NCI-H345 (cell line): ENCODE measurements at regions not wholly inside any gene's neighbourhood (a gene's known extent, or its start where the extent isn't known, plus 50 kb on each side); places are given as distances from the start of the nearest gene placed in this dataset.
A peak's percentile ranks its signal among the peaks of the same experiment; 100 is the strongest.

Experiments
- DNase-seq: peaks from one replicate; lab custom pipeline; 2025; lab: John Stamatoyannopoulos, UW

GRCh38 chr19:28420811-28421550 is 792.0 kb downstream of the UQCRFS1 start:
- DNase-seq = no peak

DNA sequence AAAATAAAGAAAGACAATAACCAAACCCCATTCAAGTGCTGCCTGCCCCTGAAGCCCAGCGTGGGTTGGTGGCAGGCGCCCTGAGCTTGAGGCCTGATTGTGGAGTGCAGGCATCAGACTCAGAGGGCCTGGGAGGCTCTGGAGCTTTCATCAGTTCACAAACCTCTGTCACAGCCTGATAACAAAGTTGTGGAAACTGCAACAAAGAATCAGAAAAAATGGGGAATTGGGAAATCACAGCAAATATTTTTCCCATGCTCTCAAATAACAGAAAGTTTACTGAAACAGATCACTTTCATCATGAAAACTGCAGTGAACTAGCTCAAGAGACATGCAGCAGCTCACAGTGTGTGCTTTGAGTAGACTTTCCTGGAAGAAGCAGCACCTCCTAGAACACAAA is 793.6 kb downstream of the UQCRFS1 start:
- no peak for DNase-seq

GRCh38 chr19:28417361-28417760 is 795.6 kb downstream of the UQCRFS1 start:
- DNase-seq = no peak

DNA sequence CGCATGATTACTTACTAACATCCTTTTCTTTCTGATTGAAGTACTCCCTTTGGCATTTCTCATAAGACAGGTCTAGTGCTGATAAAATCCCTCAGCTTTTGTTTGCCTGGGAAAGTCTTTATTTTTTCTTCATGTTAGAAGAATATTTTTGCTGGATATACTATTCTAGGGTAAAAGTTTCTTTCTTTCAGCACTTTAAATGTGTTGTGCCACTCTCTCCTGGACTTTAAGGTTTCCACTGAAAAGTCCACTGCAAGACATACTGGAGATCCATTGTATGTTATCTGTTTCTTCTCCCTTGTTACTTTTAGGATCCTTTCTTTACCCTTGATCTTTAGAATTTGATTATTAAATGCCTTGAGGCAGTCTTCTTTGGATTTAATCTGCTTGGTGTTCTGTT is 796.7 kb downstream of the UQCRFS1 start:
- no peak for DNase-seq

DNA sequence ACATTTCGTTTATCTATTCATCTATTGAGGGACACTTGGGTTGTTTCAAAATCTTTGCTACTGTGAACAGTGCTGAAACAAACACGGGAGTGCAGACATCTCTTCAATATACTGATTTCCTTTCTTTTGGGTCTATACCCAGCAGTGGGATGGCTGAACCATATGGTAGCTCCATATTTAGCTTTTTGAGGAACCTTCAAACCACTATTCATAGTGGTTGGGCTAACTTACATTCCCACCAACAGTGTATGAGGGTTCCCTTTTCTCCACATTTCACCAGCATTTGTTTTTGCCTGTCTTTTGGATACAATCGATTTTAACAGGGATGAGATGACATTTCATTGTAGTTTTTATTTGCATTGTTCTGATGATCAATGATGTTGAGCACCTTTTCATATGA is 798.2 kb downstream of the UQCRFS1 start:
- no peak for DNase-seq

GRCh38 chr19:28409859-28410258 is 803.1 kb downstream of the UQCRFS1 start:
- DNase-seq = no peak

GRCh38 chr19:28406966-28407365 is 806.0 kb downstream of the UQCRFS1 start:
- no peak for DNase-seq

- peak; percentile 86 for DNase-seq
Measured at GRCh38 chr19:28405346-28405742, 807.6 kb downstream of the UQCRFS1 start.

DNA sequence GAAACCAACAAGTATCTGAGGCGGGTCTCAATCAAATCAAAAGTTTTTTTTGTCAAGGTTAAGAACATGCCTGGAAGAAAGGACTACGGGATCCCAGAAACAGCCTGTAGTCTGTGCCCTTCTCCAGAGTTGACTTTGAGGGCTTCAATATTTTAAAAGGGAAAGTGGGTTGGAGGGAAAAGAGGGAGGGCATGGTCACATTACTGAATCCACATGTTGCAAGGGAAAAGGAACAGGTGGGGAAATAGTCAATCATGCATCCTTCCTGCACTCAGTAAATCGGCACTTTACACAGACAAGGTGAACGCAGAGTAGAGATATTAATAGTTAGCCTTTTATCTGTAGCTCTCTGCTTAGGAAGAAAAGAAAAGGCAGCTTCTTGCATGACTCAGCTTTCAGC is 808.5 kb downstream of the UQCRFS1 start:
- peak; percentile 26 for DNase-seq

DNA sequence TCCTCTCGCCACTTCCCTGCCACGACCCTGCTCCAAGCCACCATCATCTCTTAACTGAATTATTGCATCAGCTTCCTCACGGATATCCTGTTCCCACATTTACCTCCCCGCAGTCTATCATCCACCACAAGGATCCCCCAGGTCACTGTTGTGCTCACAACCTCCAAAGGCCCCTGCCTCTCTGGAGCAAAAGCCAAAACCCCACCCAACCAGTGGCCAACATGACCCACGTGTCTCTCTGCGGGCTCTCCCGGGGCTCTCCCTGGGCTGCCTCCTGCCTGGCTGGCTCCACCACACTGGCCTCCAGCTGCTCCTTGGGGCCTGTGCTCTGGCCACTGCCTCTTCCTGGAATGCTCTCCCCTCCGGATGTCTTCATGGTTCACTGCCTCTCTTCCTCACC is 809.3 kb downstream of the UQCRFS1 start:
- no peak for DNase-seq

DNA sequence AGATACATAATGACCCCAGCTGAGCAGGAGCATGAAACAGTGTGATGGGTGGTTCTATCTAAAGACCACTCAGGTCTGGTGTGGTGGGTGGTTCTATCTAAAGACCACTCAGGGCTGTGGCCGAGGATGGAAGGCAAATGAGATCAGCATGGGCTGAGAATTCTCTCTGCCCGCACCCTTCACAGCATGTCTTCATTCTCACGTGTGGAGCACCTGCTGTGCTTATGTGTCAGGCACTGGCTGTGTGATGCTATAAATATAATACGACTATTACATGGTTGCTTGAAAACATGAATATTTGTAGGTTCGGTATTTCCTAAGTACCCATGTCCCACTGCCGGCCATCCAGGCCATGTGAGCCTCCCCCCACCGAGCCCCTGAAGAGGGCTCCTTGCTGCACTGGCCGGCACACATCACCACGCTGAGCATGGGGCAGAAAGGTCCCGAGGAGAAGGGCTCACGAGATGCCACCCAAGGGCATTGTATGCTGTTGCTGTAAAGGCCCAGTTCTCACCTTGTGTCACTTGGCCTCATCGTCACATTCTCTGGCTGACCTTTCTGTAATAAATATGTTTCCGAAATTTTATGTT is 810.2 kb downstream of the UQCRFS1 start:
- DNase-seq = peak; percentile 64

GRCh38 chr19:28401739-28402424 is 811.1 kb downstream of the UQCRFS1 start:
- peak; percentile 88 for DNase-seq

- peak; percentile 57 for DNase-seq
Measured at GRCh38 chr19:28400953-28401671, 811.8 kb downstream of the UQCRFS1 start.

DNA sequence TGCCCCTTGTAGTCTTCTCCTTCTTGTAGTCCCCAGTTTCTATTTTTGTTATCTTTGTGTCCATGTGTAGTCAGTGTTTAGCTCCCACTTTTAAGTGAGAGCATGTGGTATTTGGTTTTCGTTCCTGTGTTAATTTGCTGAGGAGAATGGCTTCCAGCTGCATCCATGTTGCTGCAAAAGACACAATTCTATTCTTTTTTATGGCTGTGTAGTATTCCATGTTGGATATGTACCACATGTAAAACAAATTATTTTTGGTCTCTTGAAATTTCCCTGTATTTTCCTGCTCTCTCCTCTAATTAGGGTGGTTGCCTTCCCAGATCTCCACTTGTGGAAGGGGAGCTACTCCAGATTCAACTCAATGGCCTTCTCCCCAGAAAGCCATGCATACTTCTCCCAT is 813.8 kb downstream of the UQCRFS1 start:
- DNase-seq = no peak

GRCh38 chr19:28397800-28398199 is 815.2 kb downstream of the UQCRFS1 start:
- no peak for DNase-seq

DNA sequence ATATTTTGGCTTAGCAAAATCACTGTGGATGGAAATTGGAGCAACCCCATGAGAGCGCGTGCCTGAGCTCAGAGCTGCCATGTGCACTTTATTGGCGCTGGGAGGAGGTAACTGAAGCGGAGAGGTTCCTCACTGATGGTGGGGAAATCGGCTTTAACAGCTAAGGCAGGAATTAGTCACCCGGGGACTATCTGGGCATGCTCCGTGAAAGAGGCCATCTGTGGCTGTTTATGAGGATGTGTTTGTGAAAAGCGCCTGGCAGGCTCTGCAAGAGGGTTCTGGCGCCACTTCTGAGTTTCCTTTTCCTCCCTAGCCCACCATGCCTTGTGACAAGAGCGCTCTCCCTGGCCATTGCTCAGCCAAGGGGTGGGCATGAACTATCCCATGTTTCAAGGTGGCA is 815.6 kb downstream of the UQCRFS1 start:
- DNase-seq = no peak

- no peak for DNase-seq
Measured at GRCh38 chr19:28396287-28396831, 816.6 kb downstream of the UQCRFS1 start.

GRCh38 chr19:28394725-28395124 is 818.2 kb downstream of the UQCRFS1 start:
- DNase-seq = peak; percentile 20

DNA sequence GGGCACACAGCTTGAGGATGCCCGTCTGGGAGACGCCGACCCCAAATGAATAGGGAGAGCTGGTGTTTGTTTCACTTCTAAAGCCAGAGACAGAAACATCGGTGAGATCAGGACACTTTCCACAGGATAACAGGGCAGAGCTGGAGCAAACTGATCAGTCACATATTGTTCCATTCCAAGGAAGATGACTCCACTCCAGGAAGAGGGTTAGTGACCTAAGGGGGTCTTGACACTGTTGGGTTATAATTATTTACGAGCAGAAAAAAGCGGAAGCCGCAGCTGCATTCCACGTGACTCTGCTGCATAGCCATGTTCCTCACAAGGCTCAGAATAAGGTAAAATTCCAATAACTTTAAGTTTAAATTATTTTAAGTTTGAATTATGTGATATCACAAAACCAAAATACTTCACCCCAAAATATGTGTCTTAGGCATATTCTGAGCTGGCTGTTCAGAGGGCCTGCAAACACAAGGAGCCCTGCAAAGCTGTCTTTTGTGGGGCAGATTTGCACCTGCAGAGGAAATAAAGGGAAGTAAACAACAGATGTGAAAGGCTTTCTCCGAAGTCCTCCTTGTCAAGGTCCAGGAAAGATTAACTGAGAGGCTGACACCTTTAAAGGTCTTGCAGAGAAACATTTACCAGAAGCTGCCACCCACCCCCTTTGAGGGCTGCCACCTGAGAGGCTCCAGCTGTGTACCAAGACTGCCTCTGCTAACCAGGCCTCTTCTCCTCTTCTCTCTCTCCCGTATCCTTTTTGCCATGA is 819.2 kb downstream of the UQCRFS1 start:
- DNase-seq = peak; percentile 24

- no peak for DNase-seq
Measured at GRCh38 chr19:28388988-28389387, 824.0 kb downstream of the UQCRFS1 start.

DNA sequence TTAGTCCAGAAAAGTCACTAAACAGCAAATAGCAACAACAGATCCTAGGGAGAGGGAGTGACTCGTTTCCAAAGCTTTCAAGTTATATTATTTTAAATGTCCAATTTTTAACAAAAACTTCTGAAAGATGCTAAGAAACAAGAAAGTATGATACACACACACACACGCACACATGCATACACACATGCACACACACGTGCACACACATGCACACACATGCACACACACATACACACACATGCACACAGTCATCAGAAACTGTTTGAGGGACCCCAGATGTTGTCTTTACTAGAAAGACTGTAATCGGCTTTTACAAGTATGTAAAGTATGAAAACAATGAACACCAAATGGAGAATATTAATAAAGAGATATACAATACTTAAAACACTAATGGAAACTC is 825.4 kb downstream of the UQCRFS1 start:
- no peak for DNase-seq

- no peak for DNase-seq
Measured at GRCh38 chr19:28386470-28386869, 826.5 kb downstream of the UQCRFS1 start.
